Testis (tissue), 2 donors: ENCODE measurements at regions not wholly inside any gene's neighbourhood (a gene's known extent, or its start where the extent isn't known, plus 50 kb on each side); places are given as distances from the start of the nearest gene placed in this dataset.

Experiments
- DNase-seq: peaks from one replicate; pipeline ENCODE4 v3.0.0-alpha.2; 2019
- H3K27ac ChIP-seq, 2 donors: fragments of 200-600 bp; sonication (generic); one replicate each; pipeline ENCODE4 v1.5.1; 2019
- H3K27me3 ChIP-seq: fragments of 200-600 bp; sonication (generic); one replicate; pipeline ENCODE4 v1.5.1; 2019
- H3K36me3 ChIP-seq: fragments of 200-600 bp; sonication (generic); one replicate; pipeline ENCODE4 v1.5.1; 2017; ENCODE audit warnings: low read depth; ENCODE audit errors: missing control alignments
- H3K4me1 ChIP-seq: fragments of 200-600 bp; sonication (generic); one replicate; pipeline ENCODE4 v1.5.1; 2019
- H3K4me3 ChIP-seq, 2 donors: fragments of 200-600 bp; sonication (generic); one replicate each; pipeline ENCODE4 v1.5.1; 2017 to 2019
- H3K9me3 ChIP-seq: fragments of 200-600 bp; sonication (generic); one replicate; pipeline ENCODE4 v1.5.1; 2017
- POLR2A ChIP-seq: fragments of 450-650 bp; IDR thresholded peaks from one replicate; pipeline ENCODE4 v1.6.1; 2017; ENCODE audit warnings: antibody characterized with exemption, mild to moderate bottlenecking, moderate library complexity
- WGBS, 2 donors: methylation state at CpG; one replicate each; pipeline ENCODE4 v1.1.5; 2018; 5-methylcytosine and 5-hydroxymethylcytosine counted together
- intact Hi-C: fragments of 100-400 bp; cut with DNase I; formaldehyde crosslinking; loops from one replicate; pipeline ENCODE4 v1.15.1; 2023; ENCODE audit warnings: low total_unique reads
- TF ChIP-seq, protein P1 (sequence below), 3 experiments: fragments of 450-650 bp in 2 of 3; fragments of 200-600 bp in 1 of 3; sonication (generic) in 1 of 3; IDR thresholded peaks; one replicate each; pipeline ENCODE4 v1.5.1; 2016 to 2019; ENCODE audit warnings: antibody characterized with exemption in 3 of 3, mild to moderate bottlenecking in 2 of 3, moderate library complexity in 1 of 3

DNA sequence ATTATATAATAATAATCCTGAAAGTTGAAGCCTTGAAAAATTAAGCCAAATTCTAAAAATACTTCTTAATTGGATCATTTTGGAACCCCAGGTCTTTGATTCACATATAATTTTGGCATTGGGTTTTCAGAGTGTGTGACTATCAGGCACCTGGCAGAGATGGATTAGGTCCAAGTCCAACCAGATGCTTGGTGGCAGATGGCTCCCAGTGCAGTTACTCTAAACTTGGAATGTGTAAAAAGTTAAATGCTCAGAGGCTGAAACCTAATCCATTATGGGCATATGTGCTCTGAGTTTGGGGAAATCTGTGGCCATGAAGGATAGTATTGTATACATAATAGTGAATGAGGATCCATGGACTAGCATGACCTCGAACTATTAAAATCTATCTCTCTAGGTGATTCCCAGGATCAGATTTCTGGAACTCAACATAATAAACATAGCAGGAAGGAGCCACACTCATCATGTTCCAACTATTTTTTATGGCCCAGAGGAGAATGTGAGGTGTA lies 333.0 kb downstream of the RPRM start:
- intact Hi-C loops: no loop called here
- H3K9me3 ChIP-seq: no peaks in the 10 kb centered on the region
- H3K27ac ChIP-seq: no peak overlapping the region
- H3K4me3 ChIP-seq: no peak overlapping the region
- H3K4me1 ChIP-seq: peaks cover 4% of the 10 kb centered on the region
- WGBS, 2 donors: 77 to 86% methylated on average over 1 of the region's 1 CpG
- DNase-seq: no peak
- no peaks in the 10 kb centered on the region for H3K27me3 ChIP-seq
- no peak for TF ChIP-seq POLR2A
- TF ChIP-seq, protein P1, sequence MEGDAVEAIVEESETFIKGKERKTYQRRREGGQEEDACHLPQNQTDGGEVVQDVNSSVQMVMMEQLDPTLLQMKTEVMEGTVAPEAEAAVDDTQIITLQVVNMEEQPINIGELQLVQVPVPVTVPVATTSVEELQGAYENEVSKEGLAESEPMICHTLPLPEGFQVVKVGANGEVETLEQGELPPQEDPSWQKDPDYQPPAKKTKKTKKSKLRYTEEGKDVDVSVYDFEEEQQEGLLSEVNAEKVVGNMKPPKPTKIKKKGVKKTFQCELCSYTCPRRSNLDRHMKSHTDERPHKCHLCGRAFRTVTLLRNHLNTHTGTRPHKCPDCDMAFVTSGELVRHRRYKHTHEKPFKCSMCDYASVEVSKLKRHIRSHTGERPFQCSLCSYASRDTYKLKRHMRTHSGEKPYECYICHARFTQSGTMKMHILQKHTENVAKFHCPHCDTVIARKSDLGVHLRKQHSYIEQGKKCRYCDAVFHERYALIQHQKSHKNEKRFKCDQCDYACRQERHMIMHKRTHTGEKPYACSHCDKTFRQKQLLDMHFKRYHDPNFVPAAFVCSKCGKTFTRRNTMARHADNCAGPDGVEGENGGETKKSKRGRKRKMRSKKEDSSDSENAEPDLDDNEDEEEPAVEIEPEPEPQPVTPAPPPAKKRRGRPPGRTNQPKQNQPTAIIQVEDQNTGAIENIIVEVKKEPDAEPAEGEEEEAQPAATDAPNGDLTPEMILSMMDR (IDR thresholded peaks at IDR 0.05): no peak
- no peaks in the 10 kb centered on the region for H3K36me3 ChIP-seq

DNA sequence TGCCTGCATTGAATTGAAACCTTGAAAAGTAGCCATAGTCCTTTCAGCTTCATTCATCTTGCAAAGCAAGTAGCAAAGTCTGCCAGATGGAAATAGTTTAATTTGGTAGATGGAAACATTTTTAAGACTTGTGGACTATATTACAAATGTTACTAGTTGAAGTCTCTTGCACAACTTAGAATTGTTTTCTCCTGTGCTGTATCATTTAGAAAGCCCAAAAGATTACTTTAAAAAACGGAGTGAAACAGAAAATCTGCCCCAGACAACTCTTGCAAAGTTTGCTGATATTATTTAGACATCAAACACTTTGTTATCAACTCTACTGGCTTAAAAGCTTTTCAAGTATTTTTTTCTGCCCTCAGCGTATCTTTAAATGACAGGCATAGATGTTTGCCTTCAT lies 335.0 kb downstream of the RPRM start:
- no peaks in the 10 kb centered on the region for H3K36me3 ChIP-seq
- no peak overlapping the region for H3K4me3 ChIP-seq
- H3K9me3 ChIP-seq: no peaks in the 10 kb centered on the region
- 26 to 31% methylated on average over 2 of the region's 2 CpGs for WGBS, 2 donors
- peaks cover 4% of the 10 kb centered on the region for H3K4me1 ChIP-seq
- TF ChIP-seq, protein P1 (IDR thresholded peaks at IDR 0.05): no peak
- no peak for TF ChIP-seq POLR2A
- no peaks in the 10 kb centered on the region for H3K27me3 ChIP-seq
- no peak for DNase-seq
- H3K27ac ChIP-seq: no peak overlapping the region
- intact Hi-C loops: no loop called here

DNA sequence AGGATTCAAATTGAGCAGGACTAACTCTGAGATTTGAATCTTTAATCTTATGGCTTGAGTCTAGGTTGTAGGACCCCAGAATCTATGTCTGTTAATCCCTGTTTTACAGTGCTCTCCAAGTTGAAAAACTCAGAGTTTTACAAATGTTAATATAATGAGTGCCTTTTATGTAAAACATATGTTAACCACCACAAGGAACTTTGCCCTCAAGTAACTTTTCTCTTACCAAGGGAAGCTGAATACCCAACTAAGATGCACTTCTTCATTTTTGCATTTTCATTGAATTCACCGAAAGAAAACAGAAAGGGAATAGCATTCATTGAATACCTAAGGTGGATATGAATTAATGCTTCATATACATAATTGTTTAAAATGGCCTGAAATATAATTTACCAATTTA lies 338.1 kb downstream of the RPRM start:
- WGBS, 2 donors: 87 to 93% methylated on average over 1 of the region's 1 CpG
- H3K4me3 ChIP-seq: no peak overlapping the region
- no peak for TF ChIP-seq POLR2A
- TF ChIP-seq, protein P1 (IDR thresholded peaks at IDR 0.05): no peak
- intact Hi-C loops: no loop called here
- H3K27ac ChIP-seq: no peak overlapping the region
- H3K4me1 ChIP-seq: peaks cover 4% of the 10 kb centered on the region
- H3K27me3 ChIP-seq: no peaks in the 10 kb centered on the region
- no peaks in the 10 kb centered on the region for H3K9me3 ChIP-seq
- no peak for DNase-seq
- H3K36me3 ChIP-seq: no peaks in the 10 kb centered on the region

DNA sequence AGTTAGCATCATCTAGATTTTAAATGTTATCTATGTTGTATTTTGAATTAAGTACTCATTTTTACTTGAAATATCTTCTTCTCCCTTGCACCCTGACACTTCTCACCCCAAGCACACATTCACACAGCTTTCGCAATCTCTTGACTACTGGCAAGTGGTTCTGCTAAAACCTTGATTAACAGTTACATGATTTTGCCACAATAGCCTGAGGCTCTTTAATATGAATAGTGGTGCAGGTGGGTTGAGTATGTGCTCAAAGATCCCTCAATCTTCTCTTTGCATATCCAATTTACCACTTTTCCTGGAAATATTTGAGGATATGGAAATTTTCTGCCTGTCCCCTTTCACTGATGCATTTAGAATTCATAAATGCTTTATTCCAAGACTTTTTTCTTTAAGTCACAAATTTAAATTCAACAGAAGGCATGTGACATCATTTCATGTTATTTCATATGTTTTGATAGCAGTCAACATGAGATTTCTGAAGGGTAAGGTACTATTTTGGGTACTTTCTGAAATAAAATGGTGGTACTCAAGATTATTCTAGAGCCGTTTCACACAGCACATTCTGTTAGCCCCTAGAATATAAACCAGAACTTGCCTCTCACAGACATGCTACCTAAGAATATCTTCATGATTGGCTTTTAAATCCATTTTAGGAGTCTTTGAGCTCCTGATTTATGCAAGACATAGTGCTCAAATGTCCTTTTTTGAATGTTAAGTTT lies 339.7 kb downstream of the RPRM start:
- no peak overlapping the region for H3K4me3 ChIP-seq
- H3K36me3 ChIP-seq: no peaks in the 10 kb centered on the region
- H3K4me1 ChIP-seq: no peaks in the 10 kb centered on the region
- no peak for DNase-seq
- H3K27ac ChIP-seq: no peak overlapping the region
- no peaks in the 10 kb centered on the region for H3K9me3 ChIP-seq
- WGBS, 2 donors: 84 to 93% methylated on average over 2 of the region's 2 CpGs
- intact Hi-C loops: no loop called here
- TF ChIP-seq, protein P1 (IDR thresholded peaks at IDR 0.05): no peak
- TF ChIP-seq POLR2A: no peak
- no peaks in the 10 kb centered on the region for H3K27me3 ChIP-seq

DNA sequence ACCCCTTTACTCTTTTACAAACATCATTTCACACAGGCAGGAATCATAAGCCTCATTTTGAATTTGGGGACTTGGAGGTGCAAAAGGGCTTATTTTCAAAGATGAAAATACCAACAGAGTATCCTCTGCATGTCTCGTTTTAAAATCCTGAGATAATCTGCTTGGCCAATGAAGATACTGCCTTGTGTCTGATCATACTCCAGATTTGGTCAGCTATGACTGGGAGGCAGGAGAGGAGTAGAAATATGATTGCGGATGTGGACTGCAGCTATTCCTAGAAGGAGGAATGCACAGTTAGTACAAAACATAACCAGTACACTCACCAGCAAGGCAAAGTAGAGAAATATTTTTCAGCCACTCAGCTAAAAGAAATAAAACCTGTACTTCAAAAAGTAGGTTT lies 342.3 kb downstream of the RPRM start:
- intact Hi-C loops: no loop called here
- Histone ChIP-seq H3K27me3 (no peaks in the 10 kb centered on the region), H3K4me3 (no peak overlapping the region), H3K9me3 (no peaks in the 10 kb centered on the region), H3K36me3 (no peaks in the 10 kb centered on the region), H3K27ac (no peak overlapping the region), H3K4me1 (no peaks in the 10 kb centered on the region)
- DNase-seq: no peak
- TF ChIP-seq, protein P1 (IDR thresholded peaks at IDR 0.05): no peak
- no peak for TF ChIP-seq POLR2A
- WGBS, 2 donors: 73 to 76% methylated on average over 2 of the region's 2 CpGs
